HEK293T (cell line): ENCODE measurements at regions not wholly inside any gene's neighbourhood (a gene's known extent, or its start where the extent isn't known, plus 50 kb on each side); places are given as distances from the start of the nearest gene placed in this dataset.

Experiments used
- CTCF ChIA-PET: fragments of 350-600 bp; formaldehyde crosslinking; extraction: SDS; loops from one replicate; lab custom pipeline; 2021; ENCODE audit warnings: antibody characterized with exemption, inconsistent platforms; lab: Yijun Ruan, JAX
- POLR2A ChIA-PET: fragments of 350-600 bp; formaldehyde crosslinking; extraction: SDS; loops from one replicate; lab custom pipeline; 2020; ENCODE audit warnings: antibody characterized with exemption, inconsistent platforms; lab: Yijun Ruan, JAX
- DNase-seq: peaks from one replicate; pipeline ENCODE4 v3.0.0; 2012; ENCODE audit warnings: mixed read lengths; ENCODE audit errors: extremely low spot score
- ARNT ChIP-seq: fragments of 450-650 bp; IDR thresholded peaks from 2 replicates; pipeline ENCODE4 v1.6.1; 2017; ENCODE audit warnings: mild to moderate bottlenecking
- BHLHE40 ChIP-seq: fragments of 450-650 bp; IDR thresholded peaks from 2 replicates; pipeline ENCODE4 v1.6.1; 2016; ENCODE audit warnings: mild to moderate bottlenecking, moderate library complexity, borderline replicate concordance
- CTBP1 ChIP-seq: fragments of 450-650 bp; IDR thresholded peaks from 2 replicates; pipeline ENCODE4 v1.6.1; 2016; ENCODE audit warnings: borderline replicate concordance
- ELF4 ChIP-seq: fragments of 450-650 bp; IDR thresholded peaks from 2 replicates; pipeline ENCODE4 v1.6.1; 2017; ENCODE audit warnings: antibody characterized with exemption
- FOXA1 ChIP-seq: fragments of 450-650 bp; IDR thresholded peaks from 2 replicates; pipeline ENCODE4 v1.6.1; 2016; ENCODE audit warnings: mild to moderate bottlenecking
- FOXK2 ChIP-seq: fragments of 450-650 bp; IDR thresholded peaks from 2 replicates; pipeline ENCODE4 v1.6.1; 2016; ENCODE audit warnings: mild to moderate bottlenecking
- FOXM1 ChIP-seq: fragments of 450-650 bp; IDR thresholded peaks from 2 replicates; pipeline ENCODE4 v1.6.1; 2017; ENCODE audit warnings: mild to moderate bottlenecking, borderline replicate concordance
- HDGF ChIP-seq: fragments of 450-650 bp; IDR thresholded peaks from 2 replicates; pipeline ENCODE4 v1.6.1; 2017; ENCODE audit warnings: antibody characterized with exemption, borderline replicate concordance
- L3MBTL2 ChIP-seq: fragments of 450-650 bp; conservative IDR thresholded peaks from 2 replicates; pipeline ENCODE4 v1.6.1; 2016; ENCODE audit warnings: mild to moderate bottlenecking
- LEF1 ChIP-seq: fragments of 450-650 bp; IDR thresholded peaks from 2 replicates; pipeline ENCODE4 v1.6.1; 2017; ENCODE audit warnings: mild to moderate bottlenecking, borderline replicate concordance
- NFRKB ChIP-seq: fragments of 450-650 bp; IDR thresholded peaks from 2 replicates; pipeline ENCODE4 v1.6.1; 2016; ENCODE audit warnings: mild to moderate bottlenecking, moderate library complexity
- PKNOX1 ChIP-seq: fragments of 450-650 bp; IDR thresholded peaks from 2 replicates; pipeline ENCODE4 v1.6.1; 2016
- SP1 ChIP-seq: fragments of 450-650 bp; IDR thresholded peaks from 2 replicates; pipeline ENCODE4 v1.6.1; 2017
- SUZ12 ChIP-seq: fragments of 450-650 bp; IDR thresholded peaks from 2 replicates; pipeline ENCODE4 v1.6.1; 2016; ENCODE audit warnings: mild to moderate bottlenecking
- TARDBP ChIP-seq: fragments of 450-650 bp; IDR thresholded peaks from 2 replicates; pipeline ENCODE4 v1.6.1; 2016
- ZNF384 ChIP-seq: fragments of 450-650 bp; IDR thresholded peaks from 2 replicates; pipeline ENCODE4 v1.6.1; 2016

GRCh38 chr7:10677211-10677610, 296.5 kb upstream of the PHF14 start:
- TF ChIP-seq ARNT (no peak), FOXM1 (no peak), NFRKB (no peak), SP1 (no peak), L3MBTL2 (no peak), BHLHE40 (no peak), PKNOX1 (no peak), ELF4 (no peak), TARDBP (no peak), FOXK2 (no peak)
- DNase-seq, result no peak
- ChIA-PET CTCF (no interaction called here), POLR2A (no interaction called here)

GRCh38 chr7:10677668-10678232, 295.9 kb upstream of the PHF14 start:
- CTCF ChIA-PET, result no interaction called here
- POLR2A ChIA-PET, result no interaction called here
- DNase-seq, result no peak
- no peak for TF ChIP-seq CTBP1
- TF ChIP-seq FOXK2, result no peak
- no peak for TF ChIP-seq ELF4
- no peak for TF ChIP-seq FOXM1
- no peak for TF ChIP-seq LEF1
- TF ChIP-seq SUZ12, result no peak
- no peak for TF ChIP-seq L3MBTL2
- no peak for TF ChIP-seq TARDBP
- TF ChIP-seq NFRKB, result no peak

GRCh38 chr7:10684606-10685005, 289.1 kb upstream of the PHF14 start:
- TF ChIP-seq FOXK2, result no peak
- no peak for TF ChIP-seq LEF1
- TF ChIP-seq HDGF, result no peak
- TF ChIP-seq ZNF384, result no peak
- no peak for TF ChIP-seq CTBP1
- no peak for TF ChIP-seq PKNOX1
- no peak for TF ChIP-seq FOXM1
- TF ChIP-seq FOXA1, result no peak
- no peak for TF ChIP-seq NFRKB
- TF ChIP-seq SP1, result no peak
- no peak for TF ChIP-seq ELF4
- no peak for TF ChIP-seq TARDBP
- ChIA-PET POLR2A (no interaction called here), CTCF (no interaction called here)
- no peak for DNase-seq

- POLR2A ChIA-PET, result no interaction called here
- TF ChIP-seq NFRKB, result no peak
- no peak for TF ChIP-seq SUZ12
- CTCF ChIA-PET, result no interaction called here
- no peak for DNase-seq
Measured at GRCh38 chr7:10685040-10685439, 288.6 kb upstream of the PHF14 start.

- CTCF ChIA-PET, result no interaction called here
Measured at GRCh38 chr7:10688544-10688943, 285.1 kb upstream of the PHF14 start.

GRCh38 chr7:10696064-10696463, 277.6 kb upstream of the PHF14 start:
- no peak for DNase-seq
- POLR2A ChIA-PET, result no interaction called here
- TF ChIP-seq SUZ12, result no peak
- no peak for TF ChIP-seq LEF1
- no peak for TF ChIP-seq ELF4
- TF ChIP-seq HDGF, result no peak
- no peak for TF ChIP-seq ARNT
- TF ChIP-seq TARDBP, result no peak
- no peak for TF ChIP-seq NFRKB
- no peak for TF ChIP-seq BHLHE40
- TF ChIP-seq FOXA1, result no peak
- TF ChIP-seq ZNF384, result no peak
- no peak for TF ChIP-seq L3MBTL2
- TF ChIP-seq PKNOX1, result no peak
- TF ChIP-seq FOXK2, result no peak
- CTCF ChIA-PET, result no interaction called here

More at GRCh38 chr7:10688544-10688943, 285.1 kb upstream of the PHF14 start:
- POLR2A ChIA-PET, result no interaction called here
- DNase-seq, result no peak
- no peak for TF ChIP-seq FOXM1

GRCh38 chr7:10703059-10703458, 270.6 kb upstream of the PHF14 start:
- POLR2A ChIA-PET, result no interaction called here
- CTCF ChIA-PET, result no interaction called here
- TF ChIP-seq FOXK2 (no peak), LEF1 (no peak), NFRKB (no peak), ARNT (no peak), BHLHE40 (no peak), PKNOX1 (no peak), FOXM1 (no peak), L3MBTL2 (no peak), SP1 (no peak), CTBP1 (no peak), TARDBP (no peak), ELF4 (no peak), HDGF (no peak), SUZ12 (no peak), FOXA1 (no peak), ZNF384 (no peak)
- DNase-seq, result no peak
